HG03571 (cell line): ENCODE measurements at regions not wholly inside any gene's neighbourhood (a gene's known extent, or its start where the extent isn't known, plus 50 kb on each side); places are given as distances from the start of the nearest gene placed in this dataset.
"Not testable (repeated sequence)": the region's sequence is repeated elsewhere in the genome, so short reads cannot be mapped to it uniquely, and the experiment has no call there.

ENCODE experiments used
- ATAC-seq: cut with Tn5 transposase; IDR thresholded peaks from one replicate; pipeline ENCODE4 v1.9.1; 2021; ENCODE audit not compliant: unreplicated experiment

GRCh38 chr2:763766-764525, 86.7 kb upstream of the TMEM18 start:
- ATAC-seq: no peak

- ATAC-seq: no peak
Observed at GRCh38 chr2:762646-763045, 85.4 kb upstream of the TMEM18 start.

GRCh38 chr2:761384-761783, 84.2 kb upstream of the TMEM18 start:
- no peak for ATAC-seq

- ATAC-seq: no peak
Observed at GRCh38 chr2:760001-760400, 82.8 kb upstream of the TMEM18 start.

- no peak for ATAC-seq
Observed at GRCh38 chr2:758073-758820, 81.0 kb upstream of the TMEM18 start.

- no peak for ATAC-seq
Observed at GRCh38 chr2:753123-753522, 75.9 kb upstream of the TMEM18 start.

- no peak for ATAC-seq
Observed at GRCh38 chr2:751474-751873, 74.3 kb upstream of the TMEM18 start.

DNA sequence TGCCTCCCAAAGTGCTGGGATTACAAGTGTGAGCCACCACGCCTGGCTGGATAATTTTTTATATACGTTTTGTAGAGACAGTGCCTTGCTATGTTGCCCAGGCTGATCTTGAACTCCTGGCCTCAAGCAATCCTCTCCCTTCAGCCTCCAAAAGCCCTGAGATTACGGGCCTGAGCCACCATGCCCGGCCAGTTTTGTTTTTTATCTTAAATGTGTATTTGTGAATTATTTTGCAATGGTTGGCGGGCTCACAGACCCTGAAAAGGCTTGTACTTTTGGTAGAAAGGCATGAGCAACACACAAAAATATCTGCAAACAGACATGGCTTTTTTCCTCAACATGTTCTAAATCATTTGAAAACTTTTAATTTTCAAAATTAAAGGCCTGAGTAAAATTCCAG, 73.4 kb upstream of the TMEM18 start:
- no peak for ATAC-seq

- ATAC-seq: no peak
Observed at GRCh38 chr2:747762-748351, 70.7 kb upstream of the TMEM18 start.

DNA sequence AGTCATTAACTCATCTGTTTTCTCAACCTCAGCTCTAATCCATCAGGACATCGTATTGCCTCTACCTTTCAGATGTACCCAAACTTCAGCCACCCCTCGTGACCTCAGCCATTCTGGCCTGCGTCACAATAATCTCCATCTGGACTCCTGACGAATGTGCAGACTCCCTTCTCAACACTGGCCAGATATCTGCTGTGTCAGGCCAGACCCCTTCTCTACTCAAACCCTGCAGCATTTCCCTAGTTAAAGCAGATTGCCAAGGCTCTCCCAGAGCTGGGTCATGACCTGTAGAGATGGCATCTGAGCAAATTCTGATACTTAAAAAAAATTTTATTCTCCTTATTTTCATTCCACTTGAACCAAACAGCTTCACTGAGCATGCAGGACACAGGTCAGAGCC, 69.5 kb upstream of the TMEM18 start:
- ATAC-seq: no peak

GRCh38 chr2:744088-744487, 66.9 kb upstream of the TMEM18 start:
- ATAC-seq: no peak

- no peak for ATAC-seq
Observed at GRCh38 chr2:742221-742620, 65.0 kb upstream of the TMEM18 start.

DNA sequence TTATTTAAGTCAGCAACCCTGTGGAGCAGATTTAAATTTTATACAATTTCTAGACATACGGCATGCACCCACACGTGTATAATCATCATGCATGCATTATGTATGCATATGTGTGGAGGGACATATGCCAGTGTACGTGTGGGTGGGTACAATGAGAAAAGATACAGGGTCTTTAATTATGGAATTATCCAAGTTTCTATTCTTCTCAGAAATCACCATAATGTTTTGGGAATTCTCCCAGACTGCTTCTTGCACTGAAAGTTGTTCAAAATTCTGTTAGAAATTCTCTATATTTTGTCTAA, 63.9 kb upstream of the TMEM18 start:
- no peak for ATAC-seq

- peak; percentile 77 for ATAC-seq
Observed at GRCh38 chr2:740322-741194, 63.4 kb upstream of the TMEM18 start.

DNA sequence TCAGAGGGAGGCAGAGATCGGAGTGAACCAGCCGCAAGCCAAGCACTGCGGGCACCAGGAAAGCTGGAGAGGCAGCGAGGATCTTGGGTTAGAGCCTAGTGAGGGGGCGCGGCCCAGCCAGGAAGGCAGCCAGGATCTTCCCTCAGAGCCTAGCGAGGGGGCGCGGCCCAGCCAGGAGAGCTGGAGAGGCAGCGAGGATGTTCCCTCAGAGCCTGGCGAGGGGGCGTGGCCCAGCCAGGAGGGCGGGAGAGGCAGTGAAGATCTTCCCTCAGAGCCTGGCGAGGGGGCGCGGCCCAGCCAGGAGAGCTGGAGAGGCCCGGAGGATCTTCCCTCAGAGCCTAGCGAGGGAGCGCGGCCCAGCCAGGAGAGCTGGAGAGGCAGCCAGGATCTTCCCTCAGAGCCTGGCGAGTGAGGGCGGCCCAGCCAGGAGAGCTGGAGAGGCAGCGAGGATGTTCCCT, 62.7 kb upstream of the TMEM18 start:
- ATAC-seq: not testable (repeated sequence)

DNA sequence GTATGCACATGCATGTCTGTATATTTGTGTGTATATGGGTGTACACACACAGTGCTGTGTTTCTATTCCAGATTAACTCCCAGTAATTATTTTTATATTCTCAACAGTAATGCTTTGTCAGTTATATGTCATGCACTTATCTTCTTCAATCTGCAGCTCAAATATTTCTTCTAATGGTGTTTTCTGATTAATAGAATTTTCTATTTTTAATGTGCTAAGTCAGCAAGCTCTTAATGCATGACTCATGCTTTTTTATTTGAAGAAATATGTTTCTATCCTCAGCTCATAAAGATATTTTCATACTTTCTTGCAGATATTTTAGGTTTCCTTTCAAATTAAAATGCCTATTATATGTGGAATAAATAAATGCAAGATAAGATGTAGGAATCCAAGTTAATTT, 59.7 kb upstream of the TMEM18 start:
- ATAC-seq: no peak

GRCh38 chr2:735670-736218, 58.5 kb upstream of the TMEM18 start:
- ATAC-seq: no peak

GRCh38 chr2:734496-734895, 57.3 kb upstream of the TMEM18 start:
- no peak for ATAC-seq

- no peak for ATAC-seq
Observed at GRCh38 chr2:733495-733894, 56.3 kb upstream of the TMEM18 start.

DNA sequence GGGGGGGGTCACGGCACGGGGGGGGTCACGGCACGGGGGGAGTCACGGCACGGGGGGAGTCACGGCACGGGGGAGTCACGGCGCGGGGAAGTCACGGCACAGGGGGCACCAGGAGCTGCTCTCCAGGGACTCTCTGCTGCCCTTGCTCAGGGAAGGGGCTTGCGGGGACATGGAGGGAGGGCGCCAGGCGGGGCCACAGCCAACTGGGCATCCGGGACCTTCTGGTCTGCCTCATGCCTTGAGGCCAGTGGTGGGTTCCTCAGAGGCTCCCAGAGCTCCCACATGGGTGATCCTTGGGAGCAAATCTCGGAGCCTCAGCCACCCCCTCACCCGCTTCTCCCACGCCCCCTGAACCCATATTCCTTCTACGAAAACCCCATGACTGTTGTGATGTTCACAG, 55.8 kb upstream of the TMEM18 start:
- no peak for ATAC-seq

DNA sequence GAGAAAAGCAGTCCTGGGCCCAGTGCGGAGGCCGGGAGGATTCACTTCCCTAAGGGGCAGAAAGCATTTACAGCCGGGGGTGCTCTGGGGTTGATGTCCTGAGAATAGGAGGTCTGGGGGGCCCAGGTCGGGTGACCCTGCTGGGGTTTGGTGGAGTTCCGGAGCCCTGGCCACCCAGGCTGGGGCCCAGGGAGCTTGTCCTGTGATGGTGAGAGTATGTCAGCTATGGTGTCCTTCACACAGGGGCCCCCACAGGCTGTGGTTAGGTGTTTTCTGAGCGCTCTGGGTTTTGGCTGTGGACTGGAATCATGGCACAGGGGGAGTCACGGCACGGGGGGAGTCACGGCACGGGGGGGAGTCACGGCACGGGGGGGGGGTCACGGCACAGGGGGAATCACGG, 54.5 kb upstream of the TMEM18 start:
- no peak for ATAC-seq
